Astrocyte of the cerebellum (primary cell): ENCODE measurements at regions not wholly inside any gene's neighbourhood (a gene's known extent, or its start where the extent isn't known, plus 50 kb on each side); places are given as distances from the start of the nearest gene placed in this dataset.
A peak's percentile ranks its signal among the peaks of the same experiment; 100 is the strongest.

Experiments used
- DNase-seq: peaks from one replicate; pipeline ENCODE4 v3.0.0-alpha.2; 2011; ENCODE audit warnings: low read depth
- H3K4me3 ChIP-seq: 2 replicates; pipeline ENCODE4 v1.5.1; 2011; ENCODE audit warnings: mild to moderate bottlenecking, low read depth, low read length, moderate library complexity
- CTCF ChIP-seq: IDR thresholded peaks from 2 replicates; pipeline ENCODE4 v1.5.1; 2012; ENCODE audit warnings: low read length, low read depth, moderate library complexity, mild to moderate bottlenecking; ENCODE audit errors: missing control alignments
- in situ Hi-C: cut with HindIII; loops from 2 replicates; pipeline ENCODE4 v1.10.0; 2017; ENCODE audit warnings: low sequenced_read_pairs

GRCh38 chr2:196568506-196568905 is 71.0 kb upstream of the CCDC150 start:
- DNase-seq = no peak
- H3K4me3 ChIP-seq = no peak overlapping the region
- in situ Hi-C loops = no loop called here
- no peak for TF ChIP-seq CTCF

- no peak overlapping the region for H3K4me3 ChIP-seq
- in situ Hi-C loops = no loop called here
- no peak for TF ChIP-seq CTCF
- no peak for DNase-seq
Observed at GRCh38 chr2:196584903-196585302, 54.6 kb upstream of the CCDC150 start.

- no peak overlapping the region for H3K4me3 ChIP-seq
- DNase-seq = peak; percentile 92
- in situ Hi-C loops = no loop called here
- no peak for TF ChIP-seq CTCF
Observed at GRCh38 chr2:196586511-196586991, 53.0 kb upstream of the CCDC150 start.

- no peak for TF ChIP-seq CTCF
- H3K4me3 ChIP-seq = no peak overlapping the region
- in situ Hi-C loops = no loop called here
- no peak for DNase-seq
Observed at GRCh38 chr2:196587056-196587455, 52.5 kb upstream of the CCDC150 start.

- in situ Hi-C loops = no loop called here
Observed at GRCh38 chr2:196587739-196588138, 51.8 kb upstream of the CCDC150 start.

GRCh38 chr2:196589419-196589818 is 50.1 kb upstream of the CCDC150 start:
- no peak overlapping the region for H3K4me3 ChIP-seq
- DNase-seq = no peak
- no peak for TF ChIP-seq CTCF
- in situ Hi-C loops = no loop called here

More at GRCh38 chr2:196587739-196588138, 51.8 kb upstream of the CCDC150 start:
- no peak for DNase-seq
- H3K4me3 ChIP-seq = no peak overlapping the region
- no peak for TF ChIP-seq CTCF
